ENCODE measurements at regions not wholly inside any gene's neighbourhood (a gene's known extent, or its start where the extent isn't known, plus 50 kb on each side); places are given as distances from the start of the nearest gene placed in this dataset.

GRCh38 chr2:15687243-15687642, 95.6 kb downstream of the DDX1 start:
- no peak for TF ChIP-seq CTCF (IDR thresholded peaks at IDR 0.05)
- no peak for TF ChIP-seq POLR2A (IDR thresholded peaks at IDR 0.05)
- TF ChIP-seq EP300 (IDR thresholded peaks at IDR 0.05; ENCODE audit: low read depth): no peak

Measured in transverse colon (tissue), 3 donors.